Stomach (tissue), 8 donors: ENCODE measurements at regions not wholly inside any gene's neighbourhood (a gene's known extent, or its start where the extent isn't known, plus 50 kb on each side); places are given as distances from the start of the nearest gene placed in this dataset.

Experiments
- DNase-seq, 2 donors: peaks; one replicate each; pipeline versions ENCODE4 v3.0.0 to v3.0.0-alpha.2; 2013 to 2019
- H3K27ac ChIP-seq, 5 donors: fragments of 200-600 bp in 4 of 5; sonication (generic) in 4 of 5; one replicate each; pipeline ENCODE4 v1.5.1; 2013 to 2019; ENCODE audit warnings: mild to moderate bottlenecking in 1 of 5, moderate library complexity in 1 of 5
- H3K27me3 ChIP-seq, 3 donors: fragments of 200-600 bp; sonication (generic); one replicate each; pipeline ENCODE4 v1.5.1; 2017 to 2019; ENCODE audit warnings: mixed run types in 1 of 3
- H3K36me3 ChIP-seq, 4 donors: fragments of 200-600 bp; sonication (generic); 1 replicate in 3 of 4; 2 replicates in 1 of 4; pipeline ENCODE4 v1.5.1; 2016 to 2019
- H3K4me1 ChIP-seq, 4 donors: fragments of 200-600 bp; sonication (generic); one replicate each; pipeline ENCODE4 v1.5.1; 2016 to 2019
- H3K4me3 ChIP-seq, 4 donors: fragments of 200-600 bp; sonication (generic) in 3 of 4; one replicate each; pipeline ENCODE4 v1.5.1; 2016 to 2019; ENCODE audit warnings: mild to moderate bottlenecking in 1 of 4
- H3K9me3 ChIP-seq, 4 donors: fragments of 200-600 bp; sonication (generic); one replicate each; pipeline ENCODE4 v1.5.1; 2016 to 2019
- EP300 ChIP-seq: sonication (generic); formaldehyde crosslinking; IDR thresholded peaks from one replicate; pipeline ENCODE4 v1.6.1; 2017; ENCODE audit warnings: antibody characterized with exemption
- POLR2A ChIP-seq, 4 donors: fragments of 450-650 bp; IDR thresholded peaks; one replicate each; pipeline ENCODE4 v1.6.1; 2016; ENCODE audit warnings: antibody characterized with exemption in 4 of 4, control low read depth in 2 of 4, mild to moderate bottlenecking in 1 of 4, moderate library complexity in 1 of 4
- POLR2AphosphoS5 ChIP-seq, 3 donors: sonication (generic); formaldehyde crosslinking; IDR thresholded peaks; one replicate each; pipeline ENCODE4 v1.6.1; 2016; ENCODE audit warnings: antibody characterized with exemption in 3 of 3
- WGBS, 5 donors: extraction: QIAGEN DNeasy Blood & Tissue Kit in 3 of 5; methylation state at CpG; one replicate each; pipeline versions ENCODE4 v1.1.5 to v1.1.7; 2013 to 2018; 5-methylcytosine and 5-hydroxymethylcytosine counted together
- intact Hi-C: fragments of 100-400 bp; cut with DNase I; formaldehyde crosslinking; loops from one replicate; pipeline ENCODE4 v1.15.1; 2023; ENCODE audit warnings: low total_unique reads
- TF ChIP-seq, protein P1 (sequence below), 7 experiments: fragments of 450-650 bp in 4 of 7; fragments of 200-600 bp in 3 of 7; sonication (generic) in 3 of 7; IDR thresholded peaks; one replicate each; pipeline ENCODE4 v1.5.1; 2016 to 2019; ENCODE audit warnings: antibody characterized with exemption in 7 of 7, control low read depth in 2 of 7, mild to moderate bottlenecking in 1 of 7
- donor health status: healthy with polysubstance abuse.
- donor health status: Bipolar disorder and iron deficiency.
- donor health status: healthy.

- DNase-seq, result no peak
- intact Hi-C loops, result no loop called here
These were observed 788.9 kb downstream of the UQCRFS1 start for GRCh38 chr19:28424077-28424476.

DNA sequence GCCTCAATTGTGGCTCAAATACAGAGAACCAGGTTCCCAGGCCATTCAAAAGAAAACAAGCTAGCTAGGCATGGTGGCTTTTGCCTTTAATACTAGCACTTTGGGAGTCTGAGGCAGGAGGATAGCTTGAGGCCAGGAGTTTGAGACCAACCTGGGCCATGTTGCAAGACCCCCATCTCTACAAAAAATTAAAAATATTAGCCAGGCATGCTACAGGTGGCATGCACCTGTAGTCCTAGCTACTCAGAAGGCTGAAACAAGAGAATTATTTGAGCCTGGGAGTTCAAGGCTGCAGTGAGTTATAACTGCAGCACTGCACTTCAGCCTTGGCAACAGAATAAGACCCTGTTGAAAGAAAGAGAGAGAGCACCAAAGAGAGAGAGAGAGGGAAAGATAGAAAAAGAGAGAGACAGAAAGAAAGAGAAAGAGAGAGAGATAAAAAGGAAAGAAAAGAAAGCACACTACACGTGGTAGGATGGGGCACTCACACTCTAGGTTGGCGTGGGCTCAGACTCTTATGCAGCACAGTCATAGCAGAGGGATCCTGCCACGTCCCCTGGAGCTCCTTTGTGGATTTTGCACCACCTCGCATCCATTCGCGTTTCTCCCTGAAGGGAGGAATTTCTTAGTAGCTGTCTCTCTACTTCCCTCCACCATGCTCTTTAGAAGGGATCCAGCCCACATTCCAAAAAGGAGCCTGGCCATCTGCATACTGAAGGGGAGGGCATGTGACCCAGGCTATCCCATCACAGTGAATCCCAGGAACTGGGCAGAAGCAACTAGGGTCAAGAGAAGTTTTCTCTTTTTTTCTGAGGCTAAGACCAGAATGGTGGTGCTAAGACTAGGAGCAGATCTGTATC, 789.9 kb downstream of the UQCRFS1 start:
- no peak overlapping the region for H3K4me3 ChIP-seq
- TF ChIP-seq POLR2A (IDR thresholded peaks at IDR 0.05) (no peak), POLR2AphosphoS5 (IDR thresholded peaks at IDR 0.05) (no peak), EP300 (no peak)
- TF ChIP-seq, protein P1, sequence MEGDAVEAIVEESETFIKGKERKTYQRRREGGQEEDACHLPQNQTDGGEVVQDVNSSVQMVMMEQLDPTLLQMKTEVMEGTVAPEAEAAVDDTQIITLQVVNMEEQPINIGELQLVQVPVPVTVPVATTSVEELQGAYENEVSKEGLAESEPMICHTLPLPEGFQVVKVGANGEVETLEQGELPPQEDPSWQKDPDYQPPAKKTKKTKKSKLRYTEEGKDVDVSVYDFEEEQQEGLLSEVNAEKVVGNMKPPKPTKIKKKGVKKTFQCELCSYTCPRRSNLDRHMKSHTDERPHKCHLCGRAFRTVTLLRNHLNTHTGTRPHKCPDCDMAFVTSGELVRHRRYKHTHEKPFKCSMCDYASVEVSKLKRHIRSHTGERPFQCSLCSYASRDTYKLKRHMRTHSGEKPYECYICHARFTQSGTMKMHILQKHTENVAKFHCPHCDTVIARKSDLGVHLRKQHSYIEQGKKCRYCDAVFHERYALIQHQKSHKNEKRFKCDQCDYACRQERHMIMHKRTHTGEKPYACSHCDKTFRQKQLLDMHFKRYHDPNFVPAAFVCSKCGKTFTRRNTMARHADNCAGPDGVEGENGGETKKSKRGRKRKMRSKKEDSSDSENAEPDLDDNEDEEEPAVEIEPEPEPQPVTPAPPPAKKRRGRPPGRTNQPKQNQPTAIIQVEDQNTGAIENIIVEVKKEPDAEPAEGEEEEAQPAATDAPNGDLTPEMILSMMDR (IDR thresholded peaks at IDR 0.05), result no peak
- no peaks in the 10 kb centered on the region for H3K36me3 ChIP-seq
- no peak overlapping the region for H3K27ac ChIP-seq
- DNase-seq, result no peak
- H3K4me1 ChIP-seq, result no peaks in the 10 kb centered on the region
- intact Hi-C loops, result no loop called here
- H3K9me3 ChIP-seq, result peaks cover 0 to 4% (median under 1%) of the 10 kb centered on the region in 4 donors
- H3K27me3 ChIP-seq, result peaks cover 0 to 52% (median 0%) of the 10 kb centered on the region in 3 donors
- WGBS, 5 donors, result 49 to 79% (median 64%) methylated on average over 6 of the region's 6 CpGs

More at GRCh38 chr19:28424077-28424476, 788.9 kb downstream of the UQCRFS1 start:
- no peak for TF ChIP-seq POLR2A (IDR thresholded peaks at IDR 0.05)
- H3K4me1 ChIP-seq, result no peaks in the 10 kb centered on the region
- H3K9me3 ChIP-seq, result peaks cover 0 to 4% (median 0%) of the 10 kb centered on the region in 4 donors
- no peak overlapping the region for H3K27ac ChIP-seq
- no peak overlapping the region for H3K4me3 ChIP-seq
- peaks cover 0 to 52% (median 0%) of the 10 kb centered on the region in 3 donors for H3K27me3 ChIP-seq
- WGBS, 5 donors, result 54 to 68% (median 61%) methylated on average over 5 of the region's 5 CpGs
- no peaks in the 10 kb centered on the region for H3K36me3 ChIP-seq

- DNase-seq, result no peak
- H3K4me3 ChIP-seq, result no peak overlapping the region
- H3K27me3 ChIP-seq, result peaks cover 0 to 52% (median 0%) of the 10 kb centered on the region in 3 donors
- WGBS, 5 donors, result 56 to 73% (median 62%) methylated on average over 7 of the region's 7 CpGs
- peaks cover 0 to 10% (median 5%) of the 10 kb centered on the region in 4 donors for H3K9me3 ChIP-seq
- TF ChIP-seq, protein P1 (IDR thresholded peaks at IDR 0.05), result no peak
- no peak for TF ChIP-seq POLR2AphosphoS5 (IDR thresholded peaks at IDR 0.05)
- no peak for TF ChIP-seq POLR2A (IDR thresholded peaks at IDR 0.05)
- no peak for TF ChIP-seq EP300
- H3K27ac ChIP-seq, result no peak overlapping the region
- H3K36me3 ChIP-seq, result no peaks in the 10 kb centered on the region
- intact Hi-C loops, result no loop called here
- H3K4me1 ChIP-seq, result no peaks in the 10 kb centered on the region
These were observed 790.9 kb downstream of the UQCRFS1 start for GRCh38 chr19:28422046-28422445.

DNA sequence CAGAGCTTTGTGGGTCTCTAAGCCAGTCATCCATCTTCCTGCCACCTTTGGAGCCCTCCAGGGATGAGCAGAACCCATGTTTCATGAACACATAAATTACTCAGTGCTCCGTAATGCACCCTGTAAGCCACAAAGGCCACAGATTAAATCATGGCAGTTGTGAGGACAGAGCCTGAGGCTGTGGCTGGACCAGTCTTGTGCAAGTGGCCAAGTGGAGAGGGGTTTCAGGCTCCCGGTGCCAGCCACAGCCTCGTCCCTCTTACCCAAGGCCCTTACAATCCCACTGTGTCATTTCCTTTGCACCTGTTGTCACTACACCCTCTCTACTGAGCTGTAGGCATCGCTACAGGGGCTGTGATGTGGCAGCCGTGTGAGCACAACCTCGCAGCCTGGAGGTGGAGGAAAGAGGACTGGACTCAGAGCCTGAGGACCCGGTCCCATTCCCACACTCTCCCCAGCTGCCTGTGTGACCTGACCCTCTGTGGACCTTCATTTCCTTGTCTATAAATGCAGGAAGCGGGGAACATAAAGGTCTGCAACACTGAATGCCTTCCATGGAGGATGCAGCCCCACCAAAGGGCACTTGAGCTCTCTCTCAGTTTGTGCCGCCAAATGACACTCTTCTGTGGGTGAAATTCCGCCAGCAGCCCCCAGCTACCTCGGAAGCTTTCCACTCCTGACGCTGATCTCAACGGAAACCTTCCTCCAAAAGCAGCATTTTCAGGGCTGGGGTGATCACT, 792.0 kb downstream of the UQCRFS1 start:
- WGBS, 5 donors, result 66 to 84% (median 73%) methylated on average over 13 of the region's 13 CpGs
- TF ChIP-seq POLR2AphosphoS5 (IDR thresholded peaks at IDR 0.05), result no peak
- TF ChIP-seq POLR2A (IDR thresholded peaks at IDR 0.05), result no peak
- TF ChIP-seq, protein P1 (IDR thresholded peaks at IDR 0.05), result no peak
- TF ChIP-seq EP300, result no peak
- Histone ChIP-seq H3K36me3 (no peaks in the 10 kb centered on the region), H3K4me3 (no peak overlapping the region), H3K27me3 (peaks cover 0 to 41% (median 0%) of the 10 kb centered on the region in 3 donors), H3K9me3 (peaks cover 0 to 10% (median 5%) of the 10 kb centered on the region in 4 donors), H3K4me1 (no peaks in the 10 kb centered on the region), H3K27ac (no peak overlapping the region)
- no peak for DNase-seq
- intact Hi-C loops, result no loop called here
